ENCODE measurements at regions not wholly inside any gene's neighbourhood (a gene's known extent, or its start where the extent isn't known, plus 50 kb on each side); places are given as distances from the start of the nearest gene placed in this dataset.

DNA sequence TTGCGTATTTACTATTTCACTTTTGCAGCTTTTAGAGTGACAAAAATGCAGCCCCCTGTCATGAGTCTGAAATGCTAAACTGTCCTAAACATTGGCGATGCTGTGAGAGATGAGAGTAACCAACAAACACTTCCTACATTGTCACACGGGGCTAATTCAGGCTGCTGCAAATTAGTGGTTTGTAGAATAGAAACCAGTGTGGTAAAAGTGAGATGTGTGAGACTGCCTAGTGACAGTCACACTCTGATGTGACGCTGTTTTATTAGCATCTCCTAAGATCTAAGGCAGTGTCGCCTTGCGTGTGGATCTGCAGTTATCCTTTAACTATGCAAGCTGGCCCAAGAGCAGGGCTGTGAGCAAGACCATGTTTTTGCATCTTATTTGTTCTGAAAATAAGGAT lies 800.2 kb upstream of the TENM3 start:
- TF ChIP-seq POLR2A (IDR thresholded peaks at IDR 0.05; ENCODE audit: low read depth), result no peak
- TF ChIP-seq, protein P1, sequence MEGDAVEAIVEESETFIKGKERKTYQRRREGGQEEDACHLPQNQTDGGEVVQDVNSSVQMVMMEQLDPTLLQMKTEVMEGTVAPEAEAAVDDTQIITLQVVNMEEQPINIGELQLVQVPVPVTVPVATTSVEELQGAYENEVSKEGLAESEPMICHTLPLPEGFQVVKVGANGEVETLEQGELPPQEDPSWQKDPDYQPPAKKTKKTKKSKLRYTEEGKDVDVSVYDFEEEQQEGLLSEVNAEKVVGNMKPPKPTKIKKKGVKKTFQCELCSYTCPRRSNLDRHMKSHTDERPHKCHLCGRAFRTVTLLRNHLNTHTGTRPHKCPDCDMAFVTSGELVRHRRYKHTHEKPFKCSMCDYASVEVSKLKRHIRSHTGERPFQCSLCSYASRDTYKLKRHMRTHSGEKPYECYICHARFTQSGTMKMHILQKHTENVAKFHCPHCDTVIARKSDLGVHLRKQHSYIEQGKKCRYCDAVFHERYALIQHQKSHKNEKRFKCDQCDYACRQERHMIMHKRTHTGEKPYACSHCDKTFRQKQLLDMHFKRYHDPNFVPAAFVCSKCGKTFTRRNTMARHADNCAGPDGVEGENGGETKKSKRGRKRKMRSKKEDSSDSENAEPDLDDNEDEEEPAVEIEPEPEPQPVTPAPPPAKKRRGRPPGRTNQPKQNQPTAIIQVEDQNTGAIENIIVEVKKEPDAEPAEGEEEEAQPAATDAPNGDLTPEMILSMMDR (IDR thresholded peaks at IDR 0.05), result no peak

All from esophagus muscularis mucosa (tissue), 3 donors.